H9 (cell line): ENCODE measurements at regions not wholly inside any gene's neighbourhood (a gene's known extent, or its start where the extent isn't known, plus 50 kb on each side); places are given as distances from the start of the nearest gene placed in this dataset.

Experiments used
- DNase-seq: peaks from one replicate; pipeline ENCODE4 v3.0.0-alpha.2; 2017
- H2AFZ ChIP-seq: one replicate; pipeline ENCODE4 v1.6.1; 2013; ENCODE audit warnings: mild to moderate bottlenecking, low read length, control low read depth, moderate library complexity
- H2AK5ac ChIP-seq: 2 replicates; pipeline ENCODE4 v1.6.1; 2013; ENCODE audit warnings: low read length, control low read depth, mixed read lengths; ENCODE audit not compliant: insufficient read length
- H2BK120ac ChIP-seq: one replicate; pipeline ENCODE4 v1.6.1; 2013; ENCODE audit warnings: low read depth, mild to moderate bottlenecking, low read length, control low read depth, inconsistent platforms; ENCODE audit not compliant: poor library complexity, severe bottlenecking
- H2BK12ac ChIP-seq: 2 replicates; pipeline ENCODE4 v1.6.1; 2013; ENCODE audit warnings: low read length, control low read depth, mixed read lengths, low read depth; ENCODE audit not compliant: insufficient read length
- H2BK15ac ChIP-seq: 2 replicates; pipeline ENCODE4 v1.6.1; 2013; ENCODE audit warnings: low read depth, low read length, control low read depth
- H2BK20ac ChIP-seq: one replicate; pipeline ENCODE4 v1.6.1; 2013; ENCODE audit warnings: low read depth, mild to moderate bottlenecking, low read length, control low read depth, inconsistent platforms; ENCODE audit not compliant: poor library complexity, severe bottlenecking
- H2BK5ac ChIP-seq: 2 replicates; pipeline ENCODE4 v1.6.1; 2013; ENCODE audit warnings: low read length, control low read depth, mixed read lengths; ENCODE audit not compliant: insufficient read length
- H3K14ac ChIP-seq: 2 replicates; pipeline ENCODE4 v1.6.1; 2013; ENCODE audit warnings: low read length, control low read depth; ENCODE audit not compliant: insufficient read depth
- H3K18ac ChIP-seq: 2 replicates; pipeline ENCODE4 v1.6.1; 2013; ENCODE audit warnings: low read depth, mild to moderate bottlenecking, mixed read lengths, low read length, control low read depth; ENCODE audit not compliant: insufficient read length
- H3K23ac ChIP-seq: 2 replicates; pipeline ENCODE4 v1.6.1; 2013; ENCODE audit warnings: low read length, control low read depth, mixed read lengths, low read depth; ENCODE audit not compliant: insufficient read length
- H3K23me2 ChIP-seq: 2 replicates; pipeline ENCODE4 v1.6.1; 2013; ENCODE audit warnings: low read depth, mild to moderate bottlenecking, mixed read lengths, low read length, control low read depth; ENCODE audit not compliant: insufficient read length, poor library complexity, severe bottlenecking
- H3K27ac ChIP-seq: 2 replicates; pipeline ENCODE4 v1.5.1; 2013; ENCODE audit warnings: low read length, control low read depth, mixed read lengths, low read depth; ENCODE audit not compliant: insufficient read length
- H3K27me3 ChIP-seq: 2 replicates; pipeline ENCODE4 v1.6.1; 2013; ENCODE audit warnings: low read length, control low read depth, inconsistent platforms; ENCODE audit not compliant: insufficient read depth
- H3K4ac ChIP-seq: 2 replicates; pipeline ENCODE4 v1.6.1; 2013; ENCODE audit warnings: low read depth, mild to moderate bottlenecking, control low read depth, inconsistent platforms, low read length, moderate library complexity
- H3K4me1 ChIP-seq: 2 replicates; pipeline ENCODE4 v1.6.1; 2013; ENCODE audit warnings: low read length, control low read depth, inconsistent platforms; ENCODE audit not compliant: insufficient read depth
- H3K4me2 ChIP-seq: 2 replicates; pipeline ENCODE4 v1.6.1; 2013; ENCODE audit warnings: low read length, control low read depth, mixed read lengths; ENCODE audit not compliant: insufficient read length, insufficient read depth
- H3K56ac ChIP-seq: 2 replicates; pipeline ENCODE4 v1.6.1; 2013; ENCODE audit warnings: low read depth, mild to moderate bottlenecking, mixed read lengths, low read length, control low read depth; ENCODE audit not compliant: insufficient read length
- H3K79me1 ChIP-seq: 2 replicates; pipeline ENCODE4 v1.6.1; 2013; ENCODE audit warnings: low read depth, mild to moderate bottlenecking, moderate library complexity, low read length, control low read depth, inconsistent platforms; ENCODE audit not compliant: insufficient read depth, poor library complexity, severe bottlenecking
- H3K79me2 ChIP-seq: 2 replicates; pipeline ENCODE4 v1.6.1; 2013; ENCODE audit warnings: low read length, control low read depth, inconsistent platforms; ENCODE audit not compliant: insufficient read depth
- H3K9ac ChIP-seq: 2 replicates; pipeline ENCODE4 v1.6.1; 2013; ENCODE audit warnings: low read length, control low read depth, mixed read lengths; ENCODE audit not compliant: insufficient read length; ENCODE audit errors: extremely low read depth
- H3K9me3 ChIP-seq: one replicate; pipeline ENCODE4 v1.6.1; 2013; ENCODE audit warnings: low read depth, low read length, inconsistent platforms; ENCODE audit not compliant: control insufficient read depth
- H3T11ph ChIP-seq: one replicate; pipeline ENCODE4 v1.6.1; 2013; ENCODE audit warnings: mild to moderate bottlenecking, low read length, control low read depth, inconsistent platforms
- H4K20me1 ChIP-seq: one replicate; pipeline ENCODE4 v1.6.1; 2013; ENCODE audit not compliant: control insufficient read depth, insufficient read length, insufficient read depth
- H4K5ac ChIP-seq: 2 replicates; pipeline ENCODE4 v1.6.1; 2013; ENCODE audit warnings: low read depth, mild to moderate bottlenecking, mixed read lengths, low read length, control low read depth; ENCODE audit not compliant: insufficient read length
- H4K8ac ChIP-seq: replicated peaks from 2 replicates; pipeline ENCODE4 v1.6.1; 2013; ENCODE audit warnings: low read length, control low read depth, mixed read lengths, low read depth; ENCODE audit not compliant: insufficient read length
- H4K91ac ChIP-seq: 2 replicates; pipeline ENCODE4 v1.6.1; 2013; ENCODE audit warnings: low read depth, mild to moderate bottlenecking, moderate library complexity, mixed read lengths, low read length, control low read depth; ENCODE audit not compliant: insufficient read length
- H3K27ac Mint-ChIP-seq, 3 experiments: 2 replicates in 2 of 3; 3 replicates in 1 of 3; pipeline ENCODE4 v1.8.0; 2020 to 2021; ENCODE audit warnings: mixed read lengths in 3 of 3, mild to moderate bottlenecking in 1 of 3, moderate library complexity in 1 of 3
- H3K27me3 Mint-ChIP-seq: 2 replicates; pipeline ENCODE4 v1.8.0; 2021; ENCODE audit warnings: low read depth, mild to moderate bottlenecking, moderate library complexity, mixed read lengths
- H3K36me3 Mint-ChIP-seq, 3 experiments: 2 replicates in 2 of 3; 3 replicates in 1 of 3; pipeline ENCODE4 v1.8.0; 2020 to 2021; ENCODE audit warnings: low read depth in 3 of 3, mixed read lengths in 3 of 3; ENCODE audit not compliant: insufficient read depth in 1 of 3
- H3K4me1 Mint-ChIP-seq, 2 experiments: 2 replicates each; pipeline ENCODE4 v1.8.0; 2020; ENCODE audit warnings: mixed read lengths in 2 of 2
- H3K4me3 Mint-ChIP-seq, 2 experiments: 2 replicates in 1 of 2; 3 replicates in 1 of 2; pipeline ENCODE4 v1.8.0; 2020 to 2021; ENCODE audit warnings: mild to moderate bottlenecking in 2 of 2, mixed read lengths in 2 of 2, moderate library complexity in 1 of 2
- H3K9me3 Mint-ChIP-seq, 2 experiments: 2 replicates in 1 of 2; 3 replicates in 1 of 2; pipeline ENCODE4 v1.8.0; 2020; ENCODE audit warnings: mild to moderate bottlenecking in 2 of 2, mixed read lengths in 2 of 2, moderate library complexity in 1 of 2
- CTCF ChIP-seq: fragments of 200-600 bp; sonication (generic); conservative IDR thresholded peaks from 3 replicates; pipeline ENCODE4 v1.8.0; 2021; ENCODE audit warnings: antibody characterized with exemption, mild to moderate bottlenecking
- WGBS: extraction: QIAGEN DNeasy Blood & Tissue Kit; methylation state at CpG from one replicate; pipeline ENCODE4 v1.1.7; 2013; ENCODE audit warnings: missing lambda C conversion rate, low lambda C conversion rate, mixed read lengths; ENCODE audit not compliant: insufficient read length; ENCODE audit errors: extremely low coverage; 5-methylcytosine and 5-hydroxymethylcytosine counted together

- Mint-ChIP-seq H3K9me3 (peaks cover 3 to 4% of the 10 kb centered on the region in 2 experiments; a peak in 3 of 5 replicates), H3K27ac (no peak overlapping the region), H3K4me3 (no peak overlapping the region), H3K4me1 (no peaks in the 10 kb centered on the region), H3K27me3 (peaks cover 3% of the 10 kb centered on the region), H3K36me3 (peaks cover 0 to 2% (median 0%) of the 10 kb centered on the region in 3 experiments; a peak in 2 of 7 replicates)
- Histone ChIP-seq H3K23me2 (no peaks in the 10 kb centered on the region), H3K56ac (no peak overlapping the region), H3K79me1 (no peaks in the 10 kb centered on the region), H3K23ac (no peak overlapping the region), H4K5ac (no peak overlapping the region), H2BK120ac (no peak overlapping the region), H2BK20ac (no peak overlapping the region), H3K4ac (no peak overlapping the region), H4K91ac (no peak overlapping the region), H4K8ac (no peak overlapping the region), H4K20me1 (no peaks in the 10 kb centered on the region), H3K79me2 (no peaks in the 10 kb centered on the region), H2BK15ac (no peak overlapping the region), H3K9ac (no peak overlapping the region), H3K9me3 (no peaks in the 10 kb centered on the region), H3K27ac (no peak overlapping the region), H2AK5ac (no peak overlapping the region), H2BK12ac (no peak overlapping the region), H3K14ac (no peak overlapping the region), H3T11ph (no peak overlapping the region), H2AFZ (no peak overlapping the region), H3K4me1 (no peaks in the 10 kb centered on the region), H3K27me3 (no peaks in the 10 kb centered on the region), H2BK5ac (no peak overlapping the region), H3K4me2 (no peak overlapping the region), H3K18ac (no peak overlapping the region)
- TF ChIP-seq CTCF, result no peak
- DNase-seq, result no peak
- WGBS, result no CpG with 5 or more reads among the region's 5 CpGs
Measured at GRCh38 chr18:45527891-45528290, 87.4 kb upstream of the SLC14A2 start.
